ENCODE measurements at regions not wholly inside any gene's neighbourhood (a gene's known extent, or its start where the extent isn't known, plus 50 kb on each side); places are given as distances from the start of the nearest gene placed in this dataset.

GRCh38 chr6:150767571-150768018, 97.9 kb upstream of the MTHFD1L start:
- peak overlapping the region in 1 of 10 donors; percentile 18 for H3K4me3 ChIP-seq
- peak overlapping the region in 9 of 10 donors; percentile 0 to 78 (median 41) for H3K27ac ChIP-seq
- peaks cover 0 to 24% (median 0%) of the 10 kb centered on the region in 9 donors for H3K36me3 ChIP-seq
- intact Hi-C loops (cut with DNase I): loop anchor here in 1 of 10 donors (5.0 kb wide), 1 partner anchor 75 kb away; no protein-coding TSS in a partner anchor
- WGBS, 2 donors: 32 to 40% methylated on average over 7 of the region's 7 CpGs
- H3K27me3 ChIP-seq: no peaks in the 10 kb centered on the region
- ATAC-seq (peak in 6 of 8 donors; percentile 42 to 70 (median 60)), DNase-seq (peak in 1 of 2 donors; percentile 30)
- H3K4me1 ChIP-seq: peaks cover 12 to 62% (median 40%) of the 10 kb centered on the region in 9 donors
- no peak for TF ChIP-seq CTCF (IDR thresholded peaks at IDR 0.05)
- H3K9me3 ChIP-seq: no peaks in the 10 kb centered on the region

- peaks cover 0 to 24% (median 0%) of the 10 kb centered on the region in 9 donors for H3K36me3 ChIP-seq
- peaks cover 10 to 44% (median 31%) of the 10 kb centered on the region in 9 donors for H3K4me1 ChIP-seq
- DNase-seq (no peak), ATAC-seq (peak in 1 of 8 donors; percentile 35)
- intact Hi-C loops (cut with DNase I): no loop called here
- peaks cover 0 to 18% (median 0%) of the 10 kb centered on the region in 11 donors for H3K9me3 ChIP-seq
- TF ChIP-seq CTCF (IDR thresholded peaks at IDR 0.05): no peak
- WGBS, 2 donors: 60 to 67% methylated on average over 3 of the region's 3 CpGs
- H3K27me3 ChIP-seq: no peaks in the 10 kb centered on the region
- H3K27ac ChIP-seq: no peak overlapping the region
- H3K4me3 ChIP-seq: no peak overlapping the region
These were observed 94.9 kb upstream of the MTHFD1L start for GRCh38 chr6:150770637-150771036.

- Histone ChIP-seq H3K4me1 (peaks cover 0 to 35% (median 7%) of the 10 kb centered on the region in 9 donors), H3K36me3 (peaks cover 0 to 24% (median 0%) of the 10 kb centered on the region in 9 donors), H3K27me3 (no peaks in the 10 kb centered on the region), H3K9me3 (peaks cover 0 to 19% (median 0%) of the 10 kb centered on the region in 11 donors), H3K4me3 (no peak overlapping the region), H3K27ac (no peak overlapping the region)
- WGBS, 2 donors: 39 to 95% methylated on average over 1 of the region's 1 CpG
- DNase-seq (no peak), ATAC-seq (no peak)
- intact Hi-C loops (cut with DNase I): no loop called here
- no peak for TF ChIP-seq CTCF (IDR thresholded peaks at IDR 0.05)
These were observed 91.5 kb upstream of the MTHFD1L start for GRCh38 chr6:150773969-150774368.

- Histone ChIP-seq H3K4me1 (peaks cover 0 to 33% (median 7%) of the 10 kb centered on the region in 9 donors), H3K27me3 (no peaks in the 10 kb centered on the region), H3K36me3 (peaks cover 0 to 13% (median 0%) of the 10 kb centered on the region in 9 donors), H3K4me3 (no peak overlapping the region), H3K9me3 (peaks cover 0 to 19% (median 0%) of the 10 kb centered on the region in 11 donors), H3K27ac (peak overlapping the region in 7 of 10 donors; percentile 5 to 59 (median 24))
- ATAC-seq: peak in 7 of 8 donors; percentile 26 to 80 (median 65)
- peak in 1 of 2 donors; percentile 36 for DNase-seq
- no peak for TF ChIP-seq CTCF (IDR thresholded peaks at IDR 0.05)
- intact Hi-C loops (cut with DNase I): no loop called here
- 45 to 50% methylated on average over 9 of the region's 9 CpGs for WGBS, 2 donors
These were observed 89.9 kb upstream of the MTHFD1L start for GRCh38 chr6:150775415-150776203.

Data from heart right ventricle (tissue), 16 donors.